ENCODE measurements at regions not wholly inside any gene's neighbourhood (a gene's known extent, or its start where the extent isn't known, plus 50 kb on each side); places are given as distances from the start of the nearest gene placed in this dataset.

DNA sequence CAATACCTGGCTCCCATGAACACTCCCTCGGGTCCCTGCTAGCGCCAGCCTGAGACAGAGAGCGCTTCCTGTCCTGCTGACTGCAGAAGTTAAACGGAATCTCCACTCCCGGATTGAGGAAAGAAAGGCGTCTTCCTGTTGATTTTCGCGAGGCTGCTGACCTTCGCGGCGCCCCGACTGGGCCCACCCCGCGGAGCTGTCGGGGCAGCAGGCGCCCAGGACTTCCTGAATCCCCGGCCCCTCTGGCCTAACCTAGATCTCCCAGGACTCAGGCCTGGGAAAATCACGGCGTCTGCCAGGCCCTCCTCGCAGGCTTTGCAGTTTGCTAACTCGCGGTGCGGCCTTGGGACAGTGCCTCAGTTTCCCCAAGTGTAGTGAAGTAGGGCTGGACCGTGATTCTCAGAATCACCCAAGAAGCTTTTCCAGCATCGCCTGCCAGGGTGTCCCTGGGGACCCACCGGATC, 108.8 kb downstream of the KCTD15 start:
- no peak for TF ChIP-seq TAF1 (IDR thresholded peaks at IDR 0.05; ENCODE audit: borderline replicate concordance, insufficient read depth, low read length)
- no peak for TF ChIP-seq POLR2AphosphoS5 (IDR thresholded peaks at IDR 0.05; ENCODE audit: low read depth, low read length)
- peak; percentile 15 for TF ChIP-seq FOXP2 (optimal IDR thresholded peaks at IDR 0.05; ENCODE audit: borderline replicate concordance, extremely low read depth, extremely low read length, insufficient read depth)
